ENCODE measurements at regions not wholly inside any gene's neighbourhood (a gene's known extent, or its start where the extent isn't known, plus 50 kb on each side); places are given as distances from the start of the nearest gene placed in this dataset.

GRCh38 chr2:18244845-18245244, 315.6 kb downstream of the RDH14 start:
- peak; percentile 92 to 97 for DNase-seq

GRCh38 chr2:18243816-18244215, 316.6 kb downstream of the RDH14 start:
- peak; percentile 86 to 94 for DNase-seq

GRCh38 chr2:18242716-18243115, 317.7 kb downstream of the RDH14 start:
- peak; percentile 80 to 96 for DNase-seq

GRCh38 chr2:18238209-18238608, 322.2 kb downstream of the RDH14 start:
- no peak for DNase-seq

GRCh38 chr2:18237298-18237697, 323.2 kb downstream of the RDH14 start:
- no peak for DNase-seq

- DNase-seq, result no peak
These were observed 327.6 kb downstream of the RDH14 start for GRCh38 chr2:18232731-18233438.

GRCh38 chr2:18230668-18231067, 329.8 kb downstream of the RDH14 start:
- DNase-seq, result no peak

GRCh38 chr2:18219676-18220075, 340.8 kb downstream of the RDH14 start:
- DNase-seq, result no peak

- no peak for DNase-seq
These were observed 339.9 kb downstream of the KCNS3 start for GRCh38 chr2:18218160-18218933.

GRCh38 chr2:18214936-18215335, 336.5 kb downstream of the KCNS3 start:
- no peak for DNase-seq

- no peak for DNase-seq
These were observed 335.5 kb downstream of the KCNS3 start for GRCh38 chr2:18213986-18214385.

GRCh38 chr2:18209934-18210639, 331.6 kb downstream of the KCNS3 start:
- DNase-seq, result peak; percentile 50 to 89

- peak; percentile 75 to 93 for DNase-seq
These were observed 330.5 kb downstream of the KCNS3 start for GRCh38 chr2:18208956-18209355.

GRCh38 chr2:18200771-18201170, 322.3 kb downstream of the KCNS3 start:
- DNase-seq, result no peak

- DNase-seq, result peak; percentile 52 to 83
These were observed 320.2 kb downstream of the KCNS3 start for GRCh38 chr2:18198677-18199076.

- no peak for DNase-seq
These were observed 315.7 kb downstream of the KCNS3 start for GRCh38 chr2:18194161-18194560.

GRCh38 chr2:18186816-18187613, 308.5 kb downstream of the KCNS3 start:
- no peak for DNase-seq

- no peak for DNase-seq
These were observed 304.4 kb downstream of the KCNS3 start for GRCh38 chr2:18182861-18183260.

- DNase-seq, result peak in 1 of 2 experiments; percentile 29
These were observed 302.4 kb downstream of the KCNS3 start for GRCh38 chr2:18180912-18181311.

- no peak for DNase-seq
These were observed 301.7 kb downstream of the KCNS3 start for GRCh38 chr2:18180031-18180610.

GRCh38 chr2:18178736-18179349, 300.4 kb downstream of the KCNS3 start:
- peak in 1 of 2 experiments; percentile 61 for DNase-seq

GRCh38 chr2:18176679-18177215, 298.3 kb downstream of the KCNS3 start:
- DNase-seq, result peak in 1 of 2 experiments; percentile 49

All from NCI-H524 (cell line).